GM12865 (cell line): ENCODE measurements at regions not wholly inside any gene's neighbourhood (a gene's known extent, or its start where the extent isn't known, plus 50 kb on each side); places are given as distances from the start of the nearest gene placed in this dataset.

Experiments used
- DNase-seq: peaks from one replicate; pipeline ENCODE4 v3.0.0; 2010; ENCODE audit warnings: low read depth
- H3K4me3 ChIP-seq: 2 replicates; pipeline ENCODE4 v1.5.1; 2011; ENCODE audit warnings: mild to moderate bottlenecking, low read depth, low read length, control low read depth
- CTCF ChIP-seq: IDR thresholded peaks from 2 replicates; pipeline ENCODE4 v1.5.1; 2011; ENCODE audit warnings: low read length, control low read depth, low read depth, inconsistent platforms; ENCODE audit not compliant: insufficient read depth; ENCODE audit errors: missing control alignments

DNA sequence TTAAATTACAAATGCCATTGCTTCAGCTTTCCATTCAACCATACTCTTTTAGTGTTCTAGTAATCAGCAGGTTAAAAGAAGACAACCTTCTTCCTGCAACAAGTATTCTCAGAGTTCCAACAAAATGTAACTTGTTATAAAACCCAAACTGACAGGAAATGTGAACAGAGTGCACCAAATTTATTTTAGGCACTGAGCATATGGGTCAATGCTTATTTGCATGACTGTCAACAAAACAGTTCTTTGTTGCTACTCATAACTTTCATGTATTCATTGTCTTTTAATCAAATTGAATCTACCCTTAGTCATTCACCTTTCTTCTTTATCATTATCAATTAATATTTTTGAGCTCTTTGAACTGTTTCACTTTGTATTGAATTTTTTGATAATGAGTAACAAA, 554.1 kb downstream of the DACH1 start:
- peak; percentile 24 for DNase-seq
- no peak for TF ChIP-seq CTCF
- no peak overlapping the region for H3K4me3 ChIP-seq

GRCh38 chr13:71309905-71310304, 557.1 kb downstream of the DACH1 start:
- DNase-seq, result peak; percentile 44

GRCh38 chr13:71306821-71307220, 560.2 kb downstream of the DACH1 start:
- H3K4me3 ChIP-seq, result no peak overlapping the region
- DNase-seq, result no peak
- TF ChIP-seq CTCF, result no peak

More at GRCh38 chr13:71309905-71310304, 557.1 kb downstream of the DACH1 start:
- H3K4me3 ChIP-seq, result peak overlapping the region; percentile 61
- TF ChIP-seq CTCF, result no peak

DNA sequence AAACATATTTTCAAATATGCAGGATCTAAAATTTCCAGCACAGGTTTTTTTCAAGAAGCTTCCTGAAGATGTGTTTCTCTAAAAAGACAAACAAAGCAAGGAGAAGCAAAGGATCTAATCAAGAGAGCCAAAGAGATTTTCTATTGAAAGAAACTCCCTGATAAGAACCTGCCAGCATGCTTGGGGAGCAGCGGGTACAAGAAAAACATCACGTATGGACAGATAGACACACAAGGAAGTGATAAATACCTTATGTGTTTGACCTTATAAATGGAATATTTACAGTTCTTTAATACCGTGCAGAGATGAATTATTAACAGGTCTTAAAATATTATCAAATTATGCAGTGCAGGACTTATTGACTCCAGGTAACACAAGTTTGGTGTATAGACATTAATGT, 562.1 kb downstream of the DACH1 start:
- TF ChIP-seq CTCF, result no peak
- no peak for DNase-seq
- no peak overlapping the region for H3K4me3 ChIP-seq

DNA sequence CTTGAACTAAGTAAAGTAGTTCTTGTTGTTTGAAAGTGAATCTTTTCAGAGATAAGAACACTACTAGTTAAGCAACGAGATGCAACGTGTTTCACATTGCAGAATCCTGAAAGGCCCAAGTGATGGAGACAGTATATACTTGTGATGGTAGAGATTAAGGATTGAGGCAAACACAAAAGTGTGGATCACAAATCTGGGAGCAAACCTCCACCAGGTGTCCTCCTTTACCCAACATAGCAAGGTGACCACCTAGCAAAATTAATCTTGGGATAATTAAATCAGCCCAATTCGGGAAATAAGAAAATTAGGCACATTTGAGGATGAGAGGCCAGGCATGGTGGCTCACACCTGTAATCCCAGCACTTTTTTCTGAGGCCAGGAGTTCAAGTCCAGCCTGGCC, 563.9 kb downstream of the DACH1 start:
- TF ChIP-seq CTCF, result no peak
- no peak for DNase-seq
- H3K4me3 ChIP-seq, result no peak overlapping the region

GRCh38 chr13:71300602-71301001, 566.4 kb downstream of the DACH1 start:
- no peak for TF ChIP-seq CTCF
- DNase-seq, result no peak
- H3K4me3 ChIP-seq, result no peak overlapping the region

- no peak overlapping the region for H3K4me3 ChIP-seq
- DNase-seq, result no peak
- no peak for TF ChIP-seq CTCF
These were observed 575.2 kb downstream of the DACH1 start for GRCh38 chr13:71291842-71292146.
